ENCODE measurements at regions not wholly inside any gene's neighbourhood (a gene's known extent, or its start where the extent isn't known, plus 50 kb on each side); places are given as distances from the start of the nearest gene placed in this dataset.

- CTCF ChIA-PET = no interaction called here
- Histone ChIP-seq H2BK15ac (ENCODE audit: low read depth, low read length) (no peak overlapping the region), H3K23ac (ENCODE audit: low read depth, low read length) (no peak overlapping the region), H3K18ac (ENCODE audit: low read depth, low read length) (no peak overlapping the region), H4K20me1 (ENCODE audit: insufficient read depth, low read length) (no peaks in the 10 kb centered on the region), H3K56ac (ENCODE audit: extremely low read depth, insufficient read depth, low read length) (no peak overlapping the region), H3K27ac (ENCODE audit: insufficient read depth, low read length) (no peak overlapping the region), H3K4me1 (ENCODE audit: control insufficient read depth, insufficient read depth, low read length) (no peaks in the 10 kb centered on the region), H3K9me1 (ENCODE audit: insufficient read depth, low read length) (no peaks in the 10 kb centered on the region), H2AK9ac (replicated peaks; ENCODE audit: low read depth, low read length, poor library complexity) (no peak overlapping the region), H2AK5ac (ENCODE audit: low read depth, low read length) (no peak overlapping the region), H3K9me3 (ENCODE audit: control insufficient read depth, insufficient read depth, low read length) (no peaks in the 10 kb centered on the region), H2BK20ac (ENCODE audit: low read depth, low read length) (no peak overlapping the region), H2BK120ac (ENCODE audit: low read depth, low read length) (no peak overlapping the region), H3K4me3 (ENCODE audit: insufficient read depth, low read depth, low read length) (no peak overlapping the region), H3K9ac (ENCODE audit: low read depth, low read length) (no peak overlapping the region), H3K4me2 (ENCODE audit: low read depth, low read length) (no peak overlapping the region), H2BK5ac (ENCODE audit: low read depth, low read length, poor library complexity, severe bottlenecking) (no peak overlapping the region), H3K36me3 (ENCODE audit: control insufficient read depth, insufficient read depth, low read length) (no peaks in the 10 kb centered on the region), H4K5ac (ENCODE audit: low read depth, low read length) (no peak overlapping the region), H2AFZ (replicated peaks; ENCODE audit: low read length, poor library complexity) (no peak overlapping the region), H4K91ac (ENCODE audit: insufficient read depth, low read depth, low read length) (no peak overlapping the region), H3K79me1 (ENCODE audit: low read depth in 1 of 2, low read length in 2 of 2) (no peaks in the 10 kb centered on the region), H3K14ac (replicated peaks; ENCODE audit: low read depth, low read length) (no peak overlapping the region), H3K4ac (ENCODE audit: low read depth, low read length) (no peak overlapping the region), H3K27me3 (ENCODE audit: control insufficient read depth, insufficient read depth, low read length) (no peaks in the 10 kb centered on the region), H4K8ac (ENCODE audit: low read depth in 2 of 2, low read length in 2 of 2) (no peak overlapping the region)
- WGBS, 2 experiments (ENCODE audit: extremely low coverage in 2 of 2, insufficient read length in 1 of 2) = no CpG with 5 or more reads among the region's 1 CpG
- no TSS peak for BruUV-seq (replicated peaks)
- in situ Hi-C loops (cut with MboI; ENCODE audit: low sequenced_read_pairs) = no loop called here
- dilution Hi-C loops (cut with HindIII; ENCODE audit: low sequenced_read_pairs, unreplicated experiment) = no loop called here
- ATAC-seq (ENCODE audit: low read depth) (no peak), DNase-seq (no peak)
- POLR2A ChIA-PET (ENCODE audit: unreplicated experiment) = no interaction called here
- TF ChIP-seq FOS (IDR thresholded peaks at IDR 0.05; ENCODE audit: low read depth, low read length) = no peak
- TF ChIP-seq CHD1 (IDR thresholded peaks at IDR 0.05; ENCODE audit: low read depth, low read length) = no peak
- TF ChIP-seq, protein P1, sequence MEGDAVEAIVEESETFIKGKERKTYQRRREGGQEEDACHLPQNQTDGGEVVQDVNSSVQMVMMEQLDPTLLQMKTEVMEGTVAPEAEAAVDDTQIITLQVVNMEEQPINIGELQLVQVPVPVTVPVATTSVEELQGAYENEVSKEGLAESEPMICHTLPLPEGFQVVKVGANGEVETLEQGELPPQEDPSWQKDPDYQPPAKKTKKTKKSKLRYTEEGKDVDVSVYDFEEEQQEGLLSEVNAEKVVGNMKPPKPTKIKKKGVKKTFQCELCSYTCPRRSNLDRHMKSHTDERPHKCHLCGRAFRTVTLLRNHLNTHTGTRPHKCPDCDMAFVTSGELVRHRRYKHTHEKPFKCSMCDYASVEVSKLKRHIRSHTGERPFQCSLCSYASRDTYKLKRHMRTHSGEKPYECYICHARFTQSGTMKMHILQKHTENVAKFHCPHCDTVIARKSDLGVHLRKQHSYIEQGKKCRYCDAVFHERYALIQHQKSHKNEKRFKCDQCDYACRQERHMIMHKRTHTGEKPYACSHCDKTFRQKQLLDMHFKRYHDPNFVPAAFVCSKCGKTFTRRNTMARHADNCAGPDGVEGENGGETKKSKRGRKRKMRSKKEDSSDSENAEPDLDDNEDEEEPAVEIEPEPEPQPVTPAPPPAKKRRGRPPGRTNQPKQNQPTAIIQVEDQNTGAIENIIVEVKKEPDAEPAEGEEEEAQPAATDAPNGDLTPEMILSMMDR (conservative IDR thresholded peaks at IDR 0.05; ENCODE audit: low read depth, low read length) = no peak
- TF ChIP-seq ELK1 (IDR thresholded peaks at IDR 0.05; ENCODE audit: borderline replicate concordance, low read depth, low read length) = no peak
- no peak for TF ChIP-seq MAZ (IDR thresholded peaks at IDR 0.05; ENCODE audit: borderline replicate concordance, low read depth, low read length)
- intact Hi-C loops (cut with micrococcal nuclease) = no loop called here
Measured at GRCh38 chr14:86683561-86683960, 1153.6 kb downstream of the FLRT2 start.

Measured in IMR-90 (cell line).